GM12892 (cell line): ENCODE measurements at regions not wholly inside any gene's neighbourhood (a gene's known extent, or its start where the extent isn't known, plus 50 kb on each side); places are given as distances from the start of the nearest gene placed in this dataset.

ENCODE experiments used
- POLR2A ChIP-seq: IDR thresholded peaks from 2 replicates; pipeline ENCODE4 v1.6.1; 2011; ENCODE audit warnings: low read depth, low read length, control low read depth
- TAF1 ChIP-seq: IDR thresholded peaks from 2 replicates; pipeline ENCODE4 v1.6.1; 2011; ENCODE audit warnings: low read depth, mild to moderate bottlenecking, control low read depth, low read length, borderline replicate concordance

- TF ChIP-seq TAF1 (no peak), POLR2A (no peak)
Measured at GRCh38 chr6:12527339-12527738, 189.2 kb upstream of the PHACTR1 start.
